ENCODE measurements at regions not wholly inside any gene's neighbourhood (a gene's known extent, or its start where the extent isn't known, plus 50 kb on each side); places are given as distances from the start of the nearest gene placed in this dataset.

GRCh38 chr4:170698334-170698733 is 608.6 kb upstream of the AADAT start:
- no peak for TF ChIP-seq POLR2AphosphoS5 (IDR thresholded peaks at IDR 0.05; ENCODE audit: low read depth)
- TF ChIP-seq CTCF (conservative IDR thresholded peaks at IDR 0.05; ENCODE audit: low read depth in 2 of 2), result no peak
- TF ChIP-seq EZH2 (IDR thresholded peaks at IDR 0.05; ENCODE audit: low read depth, unreplicated experiment), result no peak
- TF ChIP-seq REST (IDR thresholded peaks at IDR 0.05; ENCODE audit: unreplicated experiment), result no peak
- no peak for TF ChIP-seq CREB1 (CRISPR knock-in tag; IDR thresholded peaks at IDR 0.05; ENCODE audit: low read depth)
- no peak for TF ChIP-seq JUNB (IDR thresholded peaks at IDR 0.05; ENCODE audit: unreplicated experiment)
- no peak for TF ChIP-seq ZNF331 (CRISPR knock-in tag; IDR thresholded peaks at IDR 0.05; ENCODE audit: low read depth)
- TF ChIP-seq EZH2phosphoT487 (IDR thresholded peaks at IDR 0.05; ENCODE audit: unreplicated experiment), result no peak
- no peak for TF ChIP-seq ETS1 (IDR thresholded peaks at IDR 0.05)
- TF ChIP-seq NANOG (IDR thresholded peaks at IDR 0.05; ENCODE audit: borderline replicate concordance), result no peak
- TF ChIP-seq ZNF114 (CRISPR knock-in tag; IDR thresholded peaks at IDR 0.05), result no peak
- no peak for TF ChIP-seq STAT1 (IDR thresholded peaks at IDR 0.05; ENCODE audit: unreplicated experiment)
- TF ChIP-seq ZNF462 (CRISPR knock-in tag; IDR thresholded peaks at IDR 0.05), result no peak

All from GM23338 (cell line).